ENCODE measurements at regions not wholly inside any gene's neighbourhood (a gene's known extent, or its start where the extent isn't known, plus 50 kb on each side); places are given as distances from the start of the nearest gene placed in this dataset.

- TF ChIP-seq CTCF (IDR thresholded peaks at IDR 0.05) (no peak), POLR2A (IDR thresholded peaks at IDR 0.05; ENCODE audit: low read depth) (no peak), EP300 (IDR thresholded peaks at IDR 0.05) (no peak), POLR2AphosphoS5 (IDR thresholded peaks at IDR 0.05) (no peak)
Measured at GRCh38 chr3:174488527-174488926, 370.6 kb upstream of the NAALADL2 start.
